A673 (cell line): ENCODE measurements at regions not wholly inside any gene's neighbourhood (a gene's known extent, or its start where the extent isn't known, plus 50 kb on each side); places are given as distances from the start of the nearest gene placed in this dataset.

Experiments used
- BruUV-seq: library from RNA; stranded (reverse); fragments of 400-500 nt; replicated peaks from 2 replicates; lab custom pipeline; 2021; lab: Mats Ljungman, UMichigan
- CTCF ChIA-PET: fragments of 300-600 bp; sonication (Branson Sonifier 250); formaldehyde crosslinking; loops from one replicate; lab custom pipeline; 2022; ENCODE audit warnings: antibody characterized with exemption; lab: Charles Lee
- POLR2A ChIA-PET: fragments of 300-600 bp; sonication (Branson Sonifier 250); formaldehyde crosslinking; loops from one replicate; lab custom pipeline; 2022; ENCODE audit warnings: antibody characterized with exemption; ENCODE audit not compliant: low non-redundant PET; lab: Charles Lee
- DNase-seq: peaks from one replicate; pipeline ENCODE4 v3.0.0-alpha.2; 2015; ENCODE audit warnings: low spot score
- H3K27ac ChIP-seq: fragments of 200-600 bp; sonication (generic); 2 replicates; pipeline ENCODE4 v1.5.1; 2016; ENCODE audit warnings: mixed run types, low read depth, mild to moderate bottlenecking, mixed read lengths, antibody characterized with exemption, low read length; ENCODE audit not compliant: poor library complexity, severe bottlenecking
- H3K27me3 ChIP-seq: fragments of 200-600 bp; sonication (generic); replicated peaks from 2 replicates; pipeline ENCODE4 v1.6.1; 2017; ENCODE audit warnings: mixed run types, low read depth, mild to moderate bottlenecking, mixed read lengths, antibody characterized with exemption, low read length; ENCODE audit not compliant: insufficient read depth, poor library complexity
- H3K36me3 ChIP-seq: fragments of 200-600 bp; sonication (generic); 2 replicates; pipeline ENCODE4 v1.6.1; 2016; ENCODE audit warnings: mixed run types, mild to moderate bottlenecking, mixed read lengths, antibody characterized with exemption, low read length; ENCODE audit not compliant: insufficient read depth, poor library complexity, severe bottlenecking
- H3K4me1 ChIP-seq: fragments of 200-600 bp; sonication (generic); 2 replicates; pipeline ENCODE4 v1.6.1; 2017; ENCODE audit warnings: mixed run types, mild to moderate bottlenecking, mixed read lengths, antibody characterized with exemption, low read length; ENCODE audit not compliant: insufficient read depth, poor library complexity, severe bottlenecking
- H3K4me3 ChIP-seq: fragments of 200-600 bp; sonication (generic); 2 replicates; pipeline ENCODE4 v1.5.1; 2016; ENCODE audit warnings: low read depth, mixed run types, mild to moderate bottlenecking, mixed read lengths, low read length; ENCODE audit not compliant: poor library complexity, severe bottlenecking
- H3K9me3 ChIP-seq: fragments of 200-600 bp; sonication (generic); 2 replicates; pipeline ENCODE4 v1.6.1; 2016; ENCODE audit warnings: mixed run types, low read depth, mild to moderate bottlenecking, mixed read lengths, antibody characterized with exemption, low read length; ENCODE audit not compliant: poor library complexity, severe bottlenecking
- EZH2 ChIP-seq: fragments of 200-600 bp; sonication (generic); IDR thresholded peaks from 2 replicates; pipeline ENCODE4 v1.6.1; 2017; ENCODE audit warnings: borderline replicate concordance, low read depth, mild to moderate bottlenecking, mixed read lengths, antibody characterized with exemption, low read length; ENCODE audit not compliant: poor library complexity, severe bottlenecking
- intact Hi-C: fragments of 100-400 bp; cut with micrococcal nuclease; formaldehyde crosslinking; loops from one replicate; pipeline ENCODE4 v1.10.0; 2022; ENCODE audit not compliant: unreplicated experiment
- TF ChIP-seq, protein P1 (sequence below): fragments of 300-800, 200-600 bp; sonication (generic); conservative IDR thresholded peaks from 2 replicates; pipeline ENCODE4 v1.5.1; 2017; ENCODE audit warnings: low read depth, mild to moderate bottlenecking, antibody characterized with exemption, low read length, moderate library complexity, mixed read lengths

DNA sequence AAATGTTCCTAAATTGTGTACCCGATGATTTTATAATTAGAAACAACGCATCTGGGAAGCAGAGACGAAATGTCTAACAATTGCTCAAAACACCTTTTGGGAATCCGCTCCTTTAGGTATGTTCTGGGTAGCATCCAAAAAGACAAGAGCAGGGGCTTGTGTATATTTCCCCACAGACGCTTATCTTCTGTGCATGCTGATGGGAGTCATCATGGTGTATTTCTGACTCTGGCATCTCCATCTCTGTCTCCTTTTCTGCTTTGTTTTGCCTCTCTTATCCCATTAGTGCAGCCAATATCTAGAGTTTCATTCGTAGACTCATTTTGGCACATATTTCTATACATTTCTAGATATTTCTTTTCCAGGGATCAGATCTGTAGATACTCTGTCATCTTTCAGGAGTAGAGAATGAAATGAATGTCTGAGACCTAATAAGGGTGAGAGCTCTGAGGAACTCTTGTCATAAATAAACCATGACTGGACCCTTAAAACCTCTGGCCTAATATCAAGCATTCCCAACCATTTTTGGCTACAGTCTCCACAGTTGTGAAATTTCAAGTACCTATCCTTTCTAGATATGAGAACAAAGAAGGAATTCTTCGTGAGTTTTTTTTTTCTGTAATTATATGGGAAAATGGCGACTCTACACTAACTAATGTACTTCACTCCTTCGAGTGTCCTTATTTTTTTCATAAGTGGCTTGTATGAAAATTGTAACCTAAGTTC, 508.2 kb downstream of the ACTL7B start:
- ChIA-PET CTCF (no interaction called here), POLR2A (no interaction called here)
- intact Hi-C loops: no loop called here
- Histone ChIP-seq H3K9me3 (no peaks in the 10 kb centered on the region), H3K36me3 (no peaks in the 10 kb centered on the region), H3K27ac (no peak overlapping the region), H3K27me3 (no peaks in the 10 kb centered on the region), H3K4me3 (no peak overlapping the region), H3K4me1 (no peaks in the 10 kb centered on the region)
- TF ChIP-seq, protein P1, sequence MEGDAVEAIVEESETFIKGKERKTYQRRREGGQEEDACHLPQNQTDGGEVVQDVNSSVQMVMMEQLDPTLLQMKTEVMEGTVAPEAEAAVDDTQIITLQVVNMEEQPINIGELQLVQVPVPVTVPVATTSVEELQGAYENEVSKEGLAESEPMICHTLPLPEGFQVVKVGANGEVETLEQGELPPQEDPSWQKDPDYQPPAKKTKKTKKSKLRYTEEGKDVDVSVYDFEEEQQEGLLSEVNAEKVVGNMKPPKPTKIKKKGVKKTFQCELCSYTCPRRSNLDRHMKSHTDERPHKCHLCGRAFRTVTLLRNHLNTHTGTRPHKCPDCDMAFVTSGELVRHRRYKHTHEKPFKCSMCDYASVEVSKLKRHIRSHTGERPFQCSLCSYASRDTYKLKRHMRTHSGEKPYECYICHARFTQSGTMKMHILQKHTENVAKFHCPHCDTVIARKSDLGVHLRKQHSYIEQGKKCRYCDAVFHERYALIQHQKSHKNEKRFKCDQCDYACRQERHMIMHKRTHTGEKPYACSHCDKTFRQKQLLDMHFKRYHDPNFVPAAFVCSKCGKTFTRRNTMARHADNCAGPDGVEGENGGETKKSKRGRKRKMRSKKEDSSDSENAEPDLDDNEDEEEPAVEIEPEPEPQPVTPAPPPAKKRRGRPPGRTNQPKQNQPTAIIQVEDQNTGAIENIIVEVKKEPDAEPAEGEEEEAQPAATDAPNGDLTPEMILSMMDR: no peak
- TF ChIP-seq EZH2: no peak
- no TSS peak for BruUV-seq
- DNase-seq: no peak

DNA sequence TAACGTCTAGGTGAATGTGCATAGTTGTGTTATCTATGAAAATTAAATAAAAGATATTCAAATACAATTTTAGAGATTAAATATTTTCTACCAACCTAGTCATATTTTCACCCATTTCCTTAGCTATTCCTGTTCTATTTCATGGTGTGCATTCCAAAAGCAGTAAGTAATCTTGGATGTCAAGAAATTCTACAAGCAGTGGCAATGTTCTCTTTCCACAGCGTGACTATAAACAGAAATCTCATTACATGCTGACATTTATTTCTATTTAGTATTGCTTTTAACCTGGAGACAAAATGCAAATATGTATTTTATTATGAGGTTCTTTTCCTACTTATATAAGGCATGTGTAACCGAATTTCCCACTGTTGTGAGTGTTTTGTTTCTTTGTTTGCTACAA, 510.0 kb downstream of the ACTL7B start:
- POLR2A ChIA-PET: no interaction called here
- intact Hi-C loops: no loop called here
- Histone ChIP-seq H3K27me3 (no peaks in the 10 kb centered on the region), H3K4me3 (no peak overlapping the region), H3K9me3 (no peaks in the 10 kb centered on the region), H3K27ac (no peak overlapping the region), H3K36me3 (no peaks in the 10 kb centered on the region), H3K4me1 (no peaks in the 10 kb centered on the region)
- no peak for DNase-seq
- CTCF ChIA-PET: no interaction called here
- BruUV-seq: no TSS peak
- TF ChIP-seq, protein P1: no peak
- TF ChIP-seq EZH2: no peak

DNA sequence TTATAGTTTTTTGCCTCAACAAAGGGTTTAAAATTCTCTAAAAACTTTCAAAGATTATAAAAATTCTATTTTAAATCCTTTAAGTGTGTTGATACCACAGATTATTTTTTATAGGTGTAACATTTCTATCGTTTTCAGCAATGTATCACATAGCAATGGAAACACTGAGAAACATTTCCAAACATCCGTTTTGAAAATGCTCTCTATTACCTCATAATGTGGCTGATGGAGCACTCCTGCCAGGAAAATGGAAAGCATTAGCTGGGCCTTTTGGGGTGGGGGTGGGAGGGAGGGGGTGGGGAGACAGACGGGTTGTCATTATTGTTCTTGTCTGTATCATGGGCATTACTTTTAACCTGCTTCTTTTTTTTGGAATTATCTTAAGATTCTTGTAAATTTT, 516.5 kb downstream of the ACTL7B start:
- TF ChIP-seq, protein P1: no peak
- no peak for TF ChIP-seq EZH2
- intact Hi-C loops: no loop called here
- no peak overlapping the region for H3K27ac ChIP-seq
- H3K36me3 ChIP-seq: no peaks in the 10 kb centered on the region
- no peak for DNase-seq
- H3K4me1 ChIP-seq: no peaks in the 10 kb centered on the region
- no TSS peak for BruUV-seq
- no peak overlapping the region for H3K4me3 ChIP-seq
- no peaks in the 10 kb centered on the region for H3K27me3 ChIP-seq
- ChIA-PET POLR2A (no interaction called here), CTCF (no interaction called here)
- no peaks in the 10 kb centered on the region for H3K9me3 ChIP-seq
